SK-N-SH (cell line): ENCODE measurements at regions not wholly inside any gene's neighbourhood (a gene's known extent, or its start where the extent isn't known, plus 50 kb on each side); places are given as distances from the start of the nearest gene placed in this dataset.

ENCODE experiments used
- CTCF ChIA-PET: fragments of 300-600, 350-600 bp; formaldehyde crosslinking; extraction: SDS; loops from one replicate; lab custom pipeline; 2021; lab: Yijun Ruan, JAX
- POLR2A ChIA-PET: fragments of 350-600 bp; sonication (Branson Sonifier 250); formaldehyde crosslinking; extraction: SDS; loops from one replicate; lab custom pipeline; 2020; ENCODE audit warnings: antibody characterized with exemption, inconsistent platforms; lab: Yijun Ruan, JAX
- DNase-seq: peaks from one replicate; pipeline ENCODE4 v3.0.0; 2012
- H2AFZ ChIP-seq: fragments of 200-600 bp; sonication (generic); 2 replicates; pipeline ENCODE4 v1.8.1; 2016; ENCODE audit warnings: antibody characterized with exemption, mild to moderate bottlenecking, low read depth
- H3F3A ChIP-seq: fragments of 200-600 bp; sonication (generic); replicated peaks from 2 replicates; pipeline ENCODE3; 2016; ENCODE audit warnings: antibody characterized with exemption, mild to moderate bottlenecking; ENCODE audit not compliant: insufficient read depth
- H3K27ac ChIP-seq, 2 experiments: fragments of 200-500 bp in 1 of 2; fragments of 200-600 bp in 1 of 2; sonication (Bioruptor generic) in 1 of 2; sonication (generic), shearing (Covaris generic) in 1 of 2; 2 replicates each; pipeline versions ENCODE4 v1.5.1 to v1.6.1; 2014 to 2016; ENCODE audit warnings: low read depth in 2 of 2, inconsistent platforms in 1 of 2, low read length in 1 of 2, mild to moderate bottlenecking in 1 of 2, mixed read lengths in 1 of 2
- H3K27me3 ChIP-seq: fragments of 200-600 bp; sonication (generic), shearing (Covaris generic); 2 replicates; pipeline ENCODE4 v1.6.1; 2016; ENCODE audit warnings: mixed run types; ENCODE audit not compliant: insufficient read depth
- H3K36me3 ChIP-seq, 2 experiments: fragments of 200-500 bp in 1 of 2; fragments of 200-600 bp in 1 of 2; sonication (Bioruptor generic) in 1 of 2; sonication (generic) in 1 of 2; replicated peaks in 1 of 2; 2 replicates each; pipeline versions ENCODE3 to v1.5.1; 2014 to 2016; ENCODE audit warnings: low read length in 1 of 2, mild to moderate bottlenecking in 1 of 2; ENCODE audit not compliant: insufficient read depth in 2 of 2, control insufficient read depth in 1 of 2
- H3K4me1 ChIP-seq, 2 experiments: fragments of 200-500 bp in 1 of 2; fragments of 200-600 bp in 1 of 2; sonication (Bioruptor generic) in 1 of 2; sonication (generic), shearing (Covaris generic) in 1 of 2; 2 replicates each; pipeline versions ENCODE4 v1.5.1 to v1.6.1; 2014 to 2016; ENCODE audit warnings: low read depth in 1 of 2, low read length in 1 of 2, mixed run types in 1 of 2; ENCODE audit not compliant: insufficient read depth in 2 of 2, control insufficient read depth in 1 of 2
- H3K4me2 ChIP-seq: fragments of 200-600 bp; sonication (generic), shearing (Covaris generic); 2 replicates; pipeline ENCODE4 v1.6.1; 2017; ENCODE audit warnings: mixed run types
- H3K4me3 ChIP-seq, 2 experiments: fragments of 200-500 bp in 1 of 2; fragments of 200-600 bp in 1 of 2; sonication (Bioruptor generic) in 1 of 2; sonication (generic), shearing (Covaris generic) in 1 of 2; 2 replicates each; pipeline versions ENCODE4 v1.5.1 to v1.8.1; 2014 to 2016; ENCODE audit warnings: low read depth in 2 of 2, inconsistent platforms in 1 of 2, low read length in 1 of 2, mild to moderate bottlenecking in 1 of 2, mixed read lengths in 1 of 2, moderate library complexity in 1 of 2
- H3K79me2 ChIP-seq: fragments of 200-600 bp; sonication (generic); 2 replicates; pipeline ENCODE4 v1.8.1; 2017; ENCODE audit warnings: mild to moderate bottlenecking; ENCODE audit not compliant: insufficient read depth
- H3K9ac ChIP-seq: fragments of 200-600 bp; sonication (generic); 2 replicates; pipeline ENCODE4 v1.6.1; 2017; ENCODE audit warnings: mixed run types
- H3K9me2 ChIP-seq: fragments of 200-600 bp; sonication (generic); 2 replicates; pipeline ENCODE4 v1.6.1; 2017; ENCODE audit warnings: mixed run types
- H3K9me3 ChIP-seq: fragments of 200-600 bp; sonication (generic); 2 replicates; pipeline ENCODE4 v1.6.1; 2017; ENCODE audit warnings: mixed run types, mild to moderate bottlenecking, moderate library complexity
- H4K20me1 ChIP-seq: fragments of 200-600 bp; sonication (generic); 2 replicates; pipeline ENCODE4 v1.6.1; 2017; ENCODE audit warnings: mild to moderate bottlenecking, mixed run types; ENCODE audit not compliant: insufficient read depth
- CHD2 ChIP-seq: fragments of 150-350 bp; IDR thresholded peaks from 2 replicates; pipeline ENCODE4 v1.6.1; 2018; ENCODE audit warnings: low read length; ENCODE audit not compliant: partially characterized antibody
- CTCF ChIP-seq: fragments of 200-600 bp; sonication (generic); IDR thresholded peaks from 2 replicates; pipeline ENCODE4 v1.6.1; 2017; ENCODE audit warnings: antibody characterized with exemption, mild to moderate bottlenecking, moderate library complexity
- EP300 ChIP-seq, 2 experiments: IDR thresholded peaks; 2 replicates each; pipeline versions ENCODE4 v1.4.0 to v1.6.1; 2012; ENCODE audit warnings: borderline replicate concordance in 1 of 2, low read depth in 1 of 2, low read length in 1 of 2
- FOSL2 ChIP-seq: IDR thresholded peaks from 2 replicates; pipeline ENCODE4 v1.4.0; 2012; ENCODE audit warnings: low read depth, mild to moderate bottlenecking, moderate library complexity, borderline replicate concordance
- FOXM1 ChIP-seq: IDR thresholded peaks from 2 replicates; pipeline ENCODE4 v1.4.0; 2012; ENCODE audit warnings: low read depth, mild to moderate bottlenecking
- GATA2 ChIP-seq: sonication (generic); formaldehyde crosslinking; IDR thresholded peaks from 2 replicates; pipeline ENCODE4 v1.5.0; 2020; ENCODE audit warnings: mild to moderate bottlenecking, missing genetic modification reagents
- MAX ChIP-seq: IDR thresholded peaks from 2 replicates; pipeline ENCODE4 v1.4.0; 2012; ENCODE audit warnings: low read depth
- RCOR1 ChIP-seq: fragments of 150-350 bp; IDR thresholded peaks from 2 replicates; pipeline ENCODE4 v1.6.1; 2017; ENCODE audit warnings: antibody characterized with exemption, low read length
- REST ChIP-seq: IDR thresholded peaks from 2 replicates; pipeline ENCODE4 v1.6.1; 2012; ENCODE audit warnings: mild to moderate bottlenecking, low read depth, low read length, moderate library complexity
- RFX5 ChIP-seq: IDR thresholded peaks from 2 replicates; pipeline ENCODE4 v1.6.1; 2012; ENCODE audit warnings: mild to moderate bottlenecking, improper control_type of control experiment, low read length
- RXRA ChIP-seq: IDR thresholded peaks from 2 replicates; pipeline ENCODE4 v1.4.0; 2012; ENCODE audit warnings: low read depth, mild to moderate bottlenecking, borderline replicate concordance
- SIN3A ChIP-seq: IDR thresholded peaks from 2 replicates; pipeline ENCODE4 v1.6.1; 2012; ENCODE audit warnings: low read depth, mild to moderate bottlenecking, low read length, moderate library complexity, borderline replicate concordance
- TCF12 ChIP-seq: IDR thresholded peaks from 2 replicates; pipeline ENCODE4 v1.4.0; 2012
- USF2 ChIP-seq: fragments of 150-350 bp; IDR thresholded peaks from 2 replicates; pipeline ENCODE4 v1.6.1; 2017; ENCODE audit warnings: antibody characterized with exemption, low read length, low read depth, borderline replicate concordance
- WGBS: methylation state at CpG from one replicate; pipeline ENCODE4 v1.1.6; 2017; ENCODE audit warnings: low lambda C conversion rate; 5-methylcytosine and 5-hydroxymethylcytosine counted together
- TF ChIP-seq, protein P1 (sequence below): IDR thresholded peaks from 2 replicates; pipeline ENCODE4 v1.4.0; 2012; ENCODE audit warnings: low read depth, borderline replicate concordance

DNA sequence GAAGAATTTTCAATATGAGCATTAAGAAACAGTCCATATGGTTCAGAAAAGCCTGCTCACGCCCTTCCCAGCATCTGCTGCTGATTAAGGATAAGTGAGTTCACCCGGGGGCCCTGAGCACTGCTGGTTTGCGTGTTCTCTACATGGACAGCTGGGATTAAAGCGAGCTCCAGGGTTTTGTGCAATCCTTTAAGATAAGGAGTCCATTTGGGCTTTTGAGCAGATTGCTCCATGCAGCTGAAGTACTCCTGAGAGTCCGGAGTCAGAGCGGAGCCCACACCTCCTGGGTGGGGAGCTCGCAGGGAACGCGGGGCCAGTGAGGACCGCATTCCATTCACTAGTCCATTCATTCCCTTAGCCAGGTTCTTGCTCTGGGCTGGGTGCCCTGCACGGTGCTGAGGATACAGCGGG, 149.3 kb upstream of the COL5A1 start:
- 64% methylated on average over 11 of the region's 12 CpGs for WGBS
- peaks cover 4 to 30% of the 10 kb centered on the region in 2 experiments; a peak in 2 of 4 replicates for H3K4me1 ChIP-seq
- DNase-seq, result peak; percentile 90
- H3K79me2 ChIP-seq, result no peaks in the 10 kb centered on the region
- H3K27ac ChIP-seq, result peak overlapping the region in 1 of 2 experiments; percentile 23; a peak in 1 of 4 replicates
- H3K36me3 ChIP-seq, result no peaks in the 10 kb centered on the region
- H3K9ac ChIP-seq, result no peak overlapping the region
- TF ChIP-seq RCOR1, result 0 out of 2 replicates have a peak, but pooled peaks have one; percentile 69
- TF ChIP-seq, protein P1, sequence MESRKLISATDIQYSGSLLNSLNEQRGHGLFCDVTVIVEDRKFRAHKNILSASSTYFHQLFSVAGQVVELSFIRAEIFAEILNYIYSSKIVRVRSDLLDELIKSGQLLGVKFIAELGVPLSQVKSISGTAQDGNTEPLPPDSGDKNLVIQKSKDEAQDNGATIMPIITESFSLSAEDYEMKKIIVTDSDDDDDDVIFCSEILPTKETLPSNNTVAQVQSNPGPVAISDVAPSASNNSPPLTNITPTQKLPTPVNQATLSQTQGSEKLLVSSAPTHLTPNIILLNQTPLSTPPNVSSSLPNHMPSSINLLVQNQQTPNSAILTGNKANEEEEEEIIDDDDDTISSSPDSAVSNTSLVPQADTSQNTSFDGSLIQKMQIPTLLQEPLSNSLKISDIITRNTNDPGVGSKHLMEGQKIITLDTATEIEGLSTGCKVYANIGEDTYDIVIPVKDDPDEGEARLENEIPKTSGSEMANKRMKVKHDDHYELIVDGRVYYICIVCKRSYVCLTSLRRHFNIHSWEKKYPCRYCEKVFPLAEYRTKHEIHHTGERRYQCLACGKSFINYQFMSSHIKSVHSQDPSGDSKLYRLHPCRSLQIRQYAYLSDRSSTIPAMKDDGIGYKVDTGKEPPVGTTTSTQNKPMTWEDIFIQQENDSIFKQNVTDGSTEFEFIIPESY, result no peak
- TF ChIP-seq TCF12, result peak; percentile 73
- TF ChIP-seq CTCF, result no peak
- peak; percentile 35 for TF ChIP-seq CHD2
- no peak for TF ChIP-seq FOSL2
- peak; percentile 65 for TF ChIP-seq GATA2
- peak in 1 of 2 experiments; percentile 62; a peak in 1 of 4 replicates for TF ChIP-seq EP300 (IDR thresholded peaks at IDR 0.05; ENCODE audit: borderline replicate concordance in 1 of 2, low read depth in 1 of 2, low read length in 1 of 2)
- H3K27me3 ChIP-seq, result no peaks in the 10 kb centered on the region
- H3K4me3 ChIP-seq, result no peak overlapping the region
- H3K4me2 ChIP-seq, result no peak overlapping the region
- H2AFZ ChIP-seq, result no peak overlapping the region
- ChIA-PET CTCF (interaction anchor here (1.2 to 2.6 kb wide), 2 partner anchors 43 to 248 kb away, joined by 3 to 15 read pairs; no protein-coding TSS in a partner anchor), POLR2A (interaction anchor here (0.8 kb wide), 1 partner anchor 9 kb away, joined by 3 read pairs; no protein-coding TSS in a partner anchor)
- no peaks in the 10 kb centered on the region for H4K20me1 ChIP-seq
- no peaks in the 10 kb centered on the region for H3K9me2 ChIP-seq
- peaks cover 6% of the 10 kb centered on the region for H3F3A ChIP-seq
- no peaks in the 10 kb centered on the region for H3K9me3 ChIP-seq

GRCh38 chr9:134492721-134493460, 148.7 kb upstream of the COL5A1 start:
- H3K4me3 ChIP-seq, result no peak overlapping the region
- no peaks in the 10 kb centered on the region for H3K27me3 ChIP-seq
- H4K20me1 ChIP-seq, result no peaks in the 10 kb centered on the region
- H2AFZ ChIP-seq, result no peak overlapping the region
- H3K4me2 ChIP-seq, result no peak overlapping the region
- ChIA-PET POLR2A (interaction anchor here (0.8 kb wide), 1 partner anchor 8 kb away, joined by 3 read pairs; no protein-coding TSS in a partner anchor), CTCF (interaction anchor here (1.2 to 2.6 kb wide), 2 partner anchors 44 to 247 kb away, joined by 3 to 15 read pairs; no protein-coding TSS in a partner anchor)
- WGBS, result 86% methylated on average over 10 of the region's 21 CpGs
- no peak overlapping the region for H3K9ac ChIP-seq
- H3F3A ChIP-seq, result peaks cover 11% of the 10 kb centered on the region
- no peaks in the 10 kb centered on the region for H3K36me3 ChIP-seq
- no peaks in the 10 kb centered on the region for H3K9me3 ChIP-seq
- H3K9me2 ChIP-seq, result no peaks in the 10 kb centered on the region
- peaks cover 4 to 30% of the 10 kb centered on the region in 2 experiments; a peak in 2 of 4 replicates for H3K4me1 ChIP-seq
- no peak for DNase-seq
- H3K79me2 ChIP-seq, result no peaks in the 10 kb centered on the region
- H3K27ac ChIP-seq, result peak overlapping the region in 1 of 2 experiments; percentile 23; a peak in 1 of 4 replicates
- TF ChIP-seq SIN3A (no peak), MAX (no peak), CHD2 (no peak), RCOR1 (no peak), FOXM1 (no peak), TCF12 (no peak), RFX5 (no peak), RXRA (no peak), REST (no peak), USF2 (no peak)
